Liver (tissue), 3 donors: ENCODE measurements at regions not wholly inside any gene's neighbourhood (a gene's known extent, or its start where the extent isn't known, plus 50 kb on each side); places are given as distances from the start of the nearest gene placed in this dataset.

Experiments used
- EGR1 ChIP-seq, 2 donors: IDR thresholded peaks; 2 replicates each; pipeline ENCODE4 v1.6.1; 2016 to 2018; ENCODE audit warnings: antibody characterized with exemption in 2 of 2, low read depth in 2 of 2
- GABPA ChIP-seq, 2 donors: IDR thresholded peaks in 1 of 2; conservative IDR thresholded peaks in 1 of 2; 2 replicates each; pipeline ENCODE4 v1.6.1; 2016; ENCODE audit warnings: antibody characterized with exemption in 2 of 2, mild to moderate bottlenecking in 1 of 2, moderate library complexity in 1 of 2
- RXRA ChIP-seq, 2 donors: IDR thresholded peaks; 2 replicates each; pipeline ENCODE4 v1.6.1; 2017 to 2018; ENCODE audit warnings: antibody characterized with exemption in 2 of 2, mild to moderate bottlenecking in 1 of 2
- SP1 ChIP-seq: IDR thresholded peaks from 2 replicates; pipeline ENCODE4 v1.6.1; 2018; ENCODE audit warnings: antibody characterized with exemption, mild to moderate bottlenecking
- TAF1 ChIP-seq: conservative IDR thresholded peaks from 2 replicates; pipeline ENCODE4 v1.6.1; 2016; ENCODE audit warnings: antibody characterized with exemption, mild to moderate bottlenecking
- TF ChIP-seq, protein P1 (sequence below): fragments of 150-350 bp; IDR thresholded peaks from 2 replicates; pipeline ENCODE4 v1.5.1; 2017; ENCODE audit warnings: improper control_type of control experiment, low read depth, low read length; ENCODE audit not compliant: missing input control
- TF ChIP-seq, protein P2 (sequence below): IDR thresholded peaks from 2 replicates; pipeline ENCODE4 v1.6.1; 2016; ENCODE audit warnings: antibody characterized with exemption
- TF ChIP-seq, protein P3 (sequence below): IDR thresholded peaks from 2 replicates; pipeline ENCODE4 v1.6.1; 2016; ENCODE audit warnings: antibody characterized with exemption, mild to moderate bottlenecking
- donor health status: healthy.
- donor health status: healthy.

DNA sequence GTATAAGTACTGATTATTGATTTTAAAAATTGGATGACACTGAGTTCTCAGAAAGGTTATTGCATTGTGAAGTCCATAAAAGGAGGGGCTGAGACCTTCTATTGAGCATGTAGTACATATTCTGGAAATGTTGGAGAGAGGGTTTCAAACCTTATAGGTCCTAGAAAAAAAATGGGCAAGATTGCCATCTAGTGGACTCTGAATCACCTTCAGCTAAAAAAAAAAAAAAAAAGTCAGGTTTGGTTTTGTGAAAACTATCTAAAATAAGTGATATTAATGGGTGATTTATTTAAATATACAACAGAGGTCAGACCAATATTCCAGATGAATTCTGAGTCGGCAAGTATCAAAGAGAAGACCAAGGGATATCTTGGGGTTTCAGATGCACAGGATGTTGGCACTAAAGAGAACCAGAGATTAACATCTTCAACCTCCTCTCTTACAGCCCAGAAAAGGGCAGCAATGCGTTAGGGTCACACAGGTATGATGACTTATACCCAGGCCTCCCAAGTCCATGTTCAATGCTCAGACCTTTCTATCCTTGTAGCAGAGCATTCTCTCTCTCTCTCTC lies 109.8 kb upstream of the NMUR2 start:
- TF ChIP-seq, protein P1, sequence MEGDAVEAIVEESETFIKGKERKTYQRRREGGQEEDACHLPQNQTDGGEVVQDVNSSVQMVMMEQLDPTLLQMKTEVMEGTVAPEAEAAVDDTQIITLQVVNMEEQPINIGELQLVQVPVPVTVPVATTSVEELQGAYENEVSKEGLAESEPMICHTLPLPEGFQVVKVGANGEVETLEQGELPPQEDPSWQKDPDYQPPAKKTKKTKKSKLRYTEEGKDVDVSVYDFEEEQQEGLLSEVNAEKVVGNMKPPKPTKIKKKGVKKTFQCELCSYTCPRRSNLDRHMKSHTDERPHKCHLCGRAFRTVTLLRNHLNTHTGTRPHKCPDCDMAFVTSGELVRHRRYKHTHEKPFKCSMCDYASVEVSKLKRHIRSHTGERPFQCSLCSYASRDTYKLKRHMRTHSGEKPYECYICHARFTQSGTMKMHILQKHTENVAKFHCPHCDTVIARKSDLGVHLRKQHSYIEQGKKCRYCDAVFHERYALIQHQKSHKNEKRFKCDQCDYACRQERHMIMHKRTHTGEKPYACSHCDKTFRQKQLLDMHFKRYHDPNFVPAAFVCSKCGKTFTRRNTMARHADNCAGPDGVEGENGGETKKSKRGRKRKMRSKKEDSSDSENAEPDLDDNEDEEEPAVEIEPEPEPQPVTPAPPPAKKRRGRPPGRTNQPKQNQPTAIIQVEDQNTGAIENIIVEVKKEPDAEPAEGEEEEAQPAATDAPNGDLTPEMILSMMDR, result peak; percentile 24
- no peak for TF ChIP-seq GABPA (IDR thresholded peaks at IDR 0.05 in 1 of 2, conservative IDR thresholded peaks at IDR 0.05 in 1 of 2)
- TF ChIP-seq SP1, result no peak
- no peak for TF ChIP-seq TAF1
- TF ChIP-seq, protein P2, sequence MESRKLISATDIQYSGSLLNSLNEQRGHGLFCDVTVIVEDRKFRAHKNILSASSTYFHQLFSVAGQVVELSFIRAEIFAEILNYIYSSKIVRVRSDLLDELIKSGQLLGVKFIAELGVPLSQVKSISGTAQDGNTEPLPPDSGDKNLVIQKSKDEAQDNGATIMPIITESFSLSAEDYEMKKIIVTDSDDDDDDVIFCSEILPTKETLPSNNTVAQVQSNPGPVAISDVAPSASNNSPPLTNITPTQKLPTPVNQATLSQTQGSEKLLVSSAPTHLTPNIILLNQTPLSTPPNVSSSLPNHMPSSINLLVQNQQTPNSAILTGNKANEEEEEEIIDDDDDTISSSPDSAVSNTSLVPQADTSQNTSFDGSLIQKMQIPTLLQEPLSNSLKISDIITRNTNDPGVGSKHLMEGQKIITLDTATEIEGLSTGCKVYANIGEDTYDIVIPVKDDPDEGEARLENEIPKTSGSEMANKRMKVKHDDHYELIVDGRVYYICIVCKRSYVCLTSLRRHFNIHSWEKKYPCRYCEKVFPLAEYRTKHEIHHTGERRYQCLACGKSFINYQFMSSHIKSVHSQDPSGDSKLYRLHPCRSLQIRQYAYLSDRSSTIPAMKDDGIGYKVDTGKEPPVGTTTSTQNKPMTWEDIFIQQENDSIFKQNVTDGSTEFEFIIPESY, result no peak
- TF ChIP-seq RXRA (IDR thresholded peaks at IDR 0.05), result no peak
- TF ChIP-seq, protein P3, sequence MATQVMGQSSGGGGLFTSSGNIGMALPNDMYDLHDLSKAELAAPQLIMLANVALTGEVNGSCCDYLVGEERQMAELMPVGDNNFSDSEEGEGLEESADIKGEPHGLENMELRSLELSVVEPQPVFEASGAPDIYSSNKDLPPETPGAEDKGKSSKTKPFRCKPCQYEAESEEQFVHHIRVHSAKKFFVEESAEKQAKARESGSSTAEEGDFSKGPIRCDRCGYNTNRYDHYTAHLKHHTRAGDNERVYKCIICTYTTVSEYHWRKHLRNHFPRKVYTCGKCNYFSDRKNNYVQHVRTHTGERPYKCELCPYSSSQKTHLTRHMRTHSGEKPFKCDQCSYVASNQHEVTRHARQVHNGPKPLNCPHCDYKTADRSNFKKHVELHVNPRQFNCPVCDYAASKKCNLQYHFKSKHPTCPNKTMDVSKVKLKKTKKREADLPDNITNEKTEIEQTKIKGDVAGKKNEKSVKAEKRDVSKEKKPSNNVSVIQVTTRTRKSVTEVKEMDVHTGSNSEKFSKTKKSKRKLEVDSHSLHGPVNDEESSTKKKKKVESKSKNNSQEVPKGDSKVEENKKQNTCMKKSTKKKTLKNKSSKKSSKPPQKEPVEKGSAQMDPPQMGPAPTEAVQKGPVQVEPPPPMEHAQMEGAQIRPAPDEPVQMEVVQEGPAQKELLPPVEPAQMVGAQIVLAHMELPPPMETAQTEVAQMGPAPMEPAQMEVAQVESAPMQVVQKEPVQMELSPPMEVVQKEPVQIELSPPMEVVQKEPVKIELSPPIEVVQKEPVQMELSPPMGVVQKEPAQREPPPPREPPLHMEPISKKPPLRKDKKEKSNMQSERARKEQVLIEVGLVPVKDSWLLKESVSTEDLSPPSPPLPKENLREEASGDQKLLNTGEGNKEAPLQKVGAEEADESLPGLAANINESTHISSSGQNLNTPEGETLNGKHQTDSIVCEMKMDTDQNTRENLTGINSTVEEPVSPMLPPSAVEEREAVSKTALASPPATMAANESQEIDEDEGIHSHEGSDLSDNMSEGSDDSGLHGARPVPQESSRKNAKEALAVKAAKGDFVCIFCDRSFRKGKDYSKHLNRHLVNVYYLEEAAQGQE, result no peak
- TF ChIP-seq EGR1 (IDR thresholded peaks at IDR 0.05; ENCODE audit: low read depth in 2 of 2), result no peak
